ENCODE measurements at regions not wholly inside any gene's neighbourhood (a gene's known extent, or its start where the extent isn't known, plus 50 kb on each side); places are given as distances from the start of the nearest gene placed in this dataset.
A peak's percentile ranks its signal among the peaks of the same experiment; 100 is the strongest.

DNA sequence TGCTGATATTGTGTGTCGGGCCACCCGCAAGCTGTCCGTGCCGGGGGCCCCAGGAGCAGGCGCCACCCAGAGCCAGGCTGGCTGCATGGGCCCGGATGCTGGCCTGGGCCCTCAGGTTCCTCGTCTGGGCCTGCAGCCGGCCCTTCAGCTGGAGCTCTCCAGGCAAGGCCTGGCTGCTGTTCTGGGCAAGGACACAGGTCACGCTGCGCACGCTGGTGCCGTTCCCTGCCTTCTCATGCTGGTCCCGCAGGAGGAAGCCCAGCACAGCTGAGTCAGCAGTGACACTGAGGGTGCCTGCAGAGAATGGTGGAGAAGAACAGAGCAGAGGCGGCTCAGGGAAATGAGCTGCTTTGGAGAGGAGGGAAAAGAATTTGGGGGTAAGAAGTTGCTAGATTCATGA is 79.9 kb downstream of the RMI2 start:
- Mint-ChIP-seq H3K27ac (no peak overlapping the region), H3K4me1 (peaks cover 5% of the 10 kb centered on the region), H3K36me3 (no peaks in the 10 kb centered on the region), H3K27me3 (ENCODE audit: insufficient read depth, low read depth) (peaks cover 5% of the 10 kb centered on the region), H3K4me3 (no peak overlapping the region), H3K9me3 (no peaks in the 10 kb centered on the region)
- H2AFZ ChIP-seq (replicated peaks), result no peak overlapping the region
- H3K79me2 ChIP-seq (ENCODE audit: low read depth), result no peaks in the 10 kb centered on the region
- H3K4me3 ChIP-seq, result no peak overlapping the region
- no peak overlapping the region for H3K9ac ChIP-seq
- no peak for DNase-seq (ENCODE audit: low spot score)
- H3F3A ChIP-seq (ENCODE audit: low read depth), result no peaks in the 10 kb centered on the region
- no peak overlapping the region for H3K4me2 ChIP-seq
- H3K27ac ChIP-seq, result no peak overlapping the region
- H3K9me3 ChIP-seq (ENCODE audit: low read depth), result no peaks in the 10 kb centered on the region
- TF ChIP-seq EZH2phosphoT487 (IDR thresholded peaks at IDR 0.05) (no peak), EZH2 (IDR thresholded peaks at IDR 0.05) (no peak)
- TF ChIP-seq, protein P1, sequence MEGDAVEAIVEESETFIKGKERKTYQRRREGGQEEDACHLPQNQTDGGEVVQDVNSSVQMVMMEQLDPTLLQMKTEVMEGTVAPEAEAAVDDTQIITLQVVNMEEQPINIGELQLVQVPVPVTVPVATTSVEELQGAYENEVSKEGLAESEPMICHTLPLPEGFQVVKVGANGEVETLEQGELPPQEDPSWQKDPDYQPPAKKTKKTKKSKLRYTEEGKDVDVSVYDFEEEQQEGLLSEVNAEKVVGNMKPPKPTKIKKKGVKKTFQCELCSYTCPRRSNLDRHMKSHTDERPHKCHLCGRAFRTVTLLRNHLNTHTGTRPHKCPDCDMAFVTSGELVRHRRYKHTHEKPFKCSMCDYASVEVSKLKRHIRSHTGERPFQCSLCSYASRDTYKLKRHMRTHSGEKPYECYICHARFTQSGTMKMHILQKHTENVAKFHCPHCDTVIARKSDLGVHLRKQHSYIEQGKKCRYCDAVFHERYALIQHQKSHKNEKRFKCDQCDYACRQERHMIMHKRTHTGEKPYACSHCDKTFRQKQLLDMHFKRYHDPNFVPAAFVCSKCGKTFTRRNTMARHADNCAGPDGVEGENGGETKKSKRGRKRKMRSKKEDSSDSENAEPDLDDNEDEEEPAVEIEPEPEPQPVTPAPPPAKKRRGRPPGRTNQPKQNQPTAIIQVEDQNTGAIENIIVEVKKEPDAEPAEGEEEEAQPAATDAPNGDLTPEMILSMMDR (IDR thresholded peaks at IDR 0.05), result no peak
- H3K36me3 ChIP-seq, result no peaks in the 10 kb centered on the region
- H4K20me1 ChIP-seq (ENCODE audit: low read depth), result no peaks in the 10 kb centered on the region
- no peaks in the 10 kb centered on the region for H3K27me3 ChIP-seq
- H3K4me1 ChIP-seq, result no peaks in the 10 kb centered on the region

DNA sequence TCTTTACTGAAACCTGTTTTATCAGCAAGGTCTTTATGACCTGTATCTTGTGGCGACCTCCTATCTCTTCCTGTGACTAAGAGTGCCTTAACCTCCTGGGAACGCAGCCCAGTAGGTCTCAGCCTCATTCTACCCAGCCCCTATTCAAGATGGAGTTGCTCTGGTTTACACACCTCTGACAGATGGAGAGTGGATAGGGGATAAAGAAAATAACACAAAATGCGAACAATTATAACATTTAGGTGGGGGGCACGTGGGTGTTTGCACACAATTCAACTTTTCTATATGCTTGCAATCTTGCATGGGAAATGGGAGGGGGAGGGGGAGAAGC is 83.3 kb downstream of the RMI2 start:
- Histone ChIP-seq H4K20me1 (ENCODE audit: low read depth) (no peaks in the 10 kb centered on the region), H3K4me2 (no peak overlapping the region), H3F3A (ENCODE audit: low read depth) (no peaks in the 10 kb centered on the region), H3K4me1 (no peaks in the 10 kb centered on the region), H3K27ac (no peak overlapping the region), H3K36me3 (no peaks in the 10 kb centered on the region), H3K4me3 (no peak overlapping the region), H3K9ac (no peak overlapping the region), H3K9me3 (ENCODE audit: low read depth) (no peaks in the 10 kb centered on the region), H2AFZ (replicated peaks) (peak overlapping the region; percentile 42), H3K27me3 (no peaks in the 10 kb centered on the region), H3K79me2 (ENCODE audit: low read depth) (no peaks in the 10 kb centered on the region)
- DNase-seq (ENCODE audit: low spot score), result no peak
- peaks cover 3% of the 10 kb centered on the region for H3K9me3 Mint-ChIP-seq
- H3K36me3 Mint-ChIP-seq, result no peaks in the 10 kb centered on the region
- peaks cover 8% of the 10 kb centered on the region for H3K27me3 Mint-ChIP-seq (ENCODE audit: insufficient read depth, low read depth)
- H3K27ac Mint-ChIP-seq, result no peak overlapping the region
- no peak for TF ChIP-seq EZH2 (IDR thresholded peaks at IDR 0.05)
- no peak for TF ChIP-seq EZH2phosphoT487 (IDR thresholded peaks at IDR 0.05)
- TF ChIP-seq, protein P1 (IDR thresholded peaks at IDR 0.05), result no peak
- H3K4me3 Mint-ChIP-seq, result no peak overlapping the region
- peaks cover 5% of the 10 kb centered on the region for H3K4me1 Mint-ChIP-seq

DNA sequence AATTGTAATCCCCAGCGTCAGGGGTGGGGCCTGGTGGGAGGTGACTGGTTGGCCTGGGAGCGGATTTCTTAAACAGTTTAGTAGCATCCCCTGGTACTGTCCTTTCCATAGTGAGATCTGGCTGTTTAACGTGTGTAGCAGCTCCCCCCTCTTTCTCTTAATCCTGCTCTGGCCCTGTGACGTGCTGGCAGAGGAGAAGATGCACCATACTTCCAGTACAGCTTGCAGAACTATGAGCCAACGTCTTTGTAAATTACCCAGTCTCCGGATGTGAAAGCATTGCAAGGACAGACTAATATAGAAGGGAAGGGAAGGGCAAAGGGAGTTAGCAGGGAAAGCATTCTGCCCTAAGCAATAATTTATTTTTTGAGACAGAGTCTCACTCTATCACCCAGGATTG is 83.9 kb downstream of the RMI2 start:
- DNase-seq (ENCODE audit: low spot score), result no peak
- H3K9ac ChIP-seq, result no peak overlapping the region
- Mint-ChIP-seq H3K4me3 (no peak overlapping the region), H3K27ac (no peak overlapping the region), H3K4me1 (peaks cover 5% of the 10 kb centered on the region), H3K36me3 (no peaks in the 10 kb centered on the region), H3K9me3 (peaks cover 3% of the 10 kb centered on the region), H3K27me3 (ENCODE audit: insufficient read depth, low read depth) (peaks cover 8% of the 10 kb centered on the region)
- no peaks in the 10 kb centered on the region for H3K36me3 ChIP-seq
- no peaks in the 10 kb centered on the region for H3K9me3 ChIP-seq (ENCODE audit: low read depth)
- H3K79me2 ChIP-seq (ENCODE audit: low read depth), result no peaks in the 10 kb centered on the region
- H3K4me2 ChIP-seq, result no peak overlapping the region
- H3F3A ChIP-seq (ENCODE audit: low read depth), result no peaks in the 10 kb centered on the region
- no peak overlapping the region for H3K4me3 ChIP-seq
- TF ChIP-seq EZH2 (IDR thresholded peaks at IDR 0.05) (no peak), EZH2phosphoT487 (IDR thresholded peaks at IDR 0.05) (no peak)
- TF ChIP-seq, protein P1 (IDR thresholded peaks at IDR 0.05), result no peak
- no peak overlapping the region for H2AFZ ChIP-seq (replicated peaks)
- no peaks in the 10 kb centered on the region for H3K4me1 ChIP-seq
- H3K27ac ChIP-seq, result no peak overlapping the region
- no peaks in the 10 kb centered on the region for H4K20me1 ChIP-seq (ENCODE audit: low read depth)
- H3K27me3 ChIP-seq, result no peaks in the 10 kb centered on the region

DNA sequence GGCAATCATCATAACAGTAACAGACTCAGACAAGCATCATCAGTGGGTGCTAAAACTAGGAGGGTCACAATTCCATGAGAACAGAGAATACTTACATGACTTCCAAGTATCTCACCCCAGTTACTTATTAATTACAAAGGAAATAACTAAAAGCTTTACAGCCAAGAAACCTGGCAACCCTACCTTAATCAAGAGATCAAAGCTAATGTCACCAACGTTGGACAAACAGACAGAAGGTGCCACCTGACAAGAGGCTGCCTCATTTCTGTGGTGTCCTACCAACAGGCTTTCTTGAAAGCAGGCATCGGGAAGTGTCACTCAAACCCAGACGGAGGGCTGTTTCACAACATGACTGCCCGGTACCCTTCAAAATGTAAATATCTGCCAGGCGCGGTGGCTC is 84.6 kb downstream of the RMI2 start:
- DNase-seq (ENCODE audit: low spot score), result no peak
- H3K4me3 Mint-ChIP-seq, result no peak overlapping the region
- H3K4me1 Mint-ChIP-seq, result peaks cover 5% of the 10 kb centered on the region
- H3K9me3 Mint-ChIP-seq, result peaks cover 3% of the 10 kb centered on the region
- Histone ChIP-seq H3K4me3 (no peak overlapping the region), H3K27me3 (no peaks in the 10 kb centered on the region), H3K4me2 (no peak overlapping the region), H3K79me2 (ENCODE audit: low read depth) (no peaks in the 10 kb centered on the region), H3K36me3 (no peaks in the 10 kb centered on the region), H4K20me1 (ENCODE audit: low read depth) (no peaks in the 10 kb centered on the region), H3K9me3 (ENCODE audit: low read depth) (no peaks in the 10 kb centered on the region), H3F3A (ENCODE audit: low read depth) (no peaks in the 10 kb centered on the region), H3K9ac (no peak overlapping the region), H3K27ac (no peak overlapping the region), H2AFZ (replicated peaks) (no peak overlapping the region), H3K4me1 (no peaks in the 10 kb centered on the region)
- H3K27me3 Mint-ChIP-seq (ENCODE audit: insufficient read depth, low read depth), result peaks cover 15% of the 10 kb centered on the region
- TF ChIP-seq EZH2phosphoT487 (IDR thresholded peaks at IDR 0.05) (no peak), EZH2 (IDR thresholded peaks at IDR 0.05) (no peak)
- TF ChIP-seq, protein P1 (IDR thresholded peaks at IDR 0.05), result no peak
- no peak overlapping the region for H3K27ac Mint-ChIP-seq
- no peaks in the 10 kb centered on the region for H3K36me3 Mint-ChIP-seq
